ENCODE measurements at regions not wholly inside any gene's neighbourhood (a gene's known extent, or its start where the extent isn't known, plus 50 kb on each side); places are given as distances from the start of the nearest gene placed in this dataset.

DNA sequence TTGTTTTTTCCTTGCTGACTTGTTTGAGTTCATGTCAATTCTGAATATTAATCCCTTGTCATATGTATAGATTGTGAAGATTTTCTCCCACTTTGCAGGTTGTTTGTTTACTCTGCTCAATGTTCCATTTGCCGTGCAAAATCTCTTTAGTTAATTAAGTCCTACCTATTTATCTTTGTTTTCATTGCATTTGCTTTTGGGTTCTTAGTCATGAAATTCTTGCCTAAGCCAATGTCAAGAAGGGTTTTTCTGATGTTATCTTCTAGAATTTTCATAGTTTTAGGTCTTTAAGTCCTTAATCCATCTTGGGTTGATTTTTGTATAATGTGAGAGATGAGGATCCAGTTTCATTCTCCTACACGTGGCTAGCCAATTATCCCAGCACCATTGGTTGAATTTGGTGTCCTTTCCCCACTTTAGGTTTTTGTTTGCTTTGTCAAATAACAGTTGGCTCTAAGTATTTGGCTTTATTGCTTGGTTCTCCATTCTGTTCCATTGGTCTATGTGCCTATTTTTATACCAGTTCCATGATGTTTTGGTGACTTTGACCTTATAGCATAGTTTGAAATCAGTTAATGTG is 163.1 kb upstream of the PGR start:
- Histone ChIP-seq H3K36me3 (ENCODE audit: low read depth) (no peaks in the 10 kb centered on the region), H3K9me3 (ENCODE audit: severe bottlenecking) (no peaks in the 10 kb centered on the region), H3K27me3 (ENCODE audit: insufficient read depth, poor library complexity, severe bottlenecking) (no peaks in the 10 kb centered on the region), H3K27ac (ENCODE audit: poor library complexity, severe bottlenecking) (no peak overlapping the region), H3K4me3 (ENCODE audit: severe bottlenecking) (no peak overlapping the region), H3K4me1 (ENCODE audit: insufficient read depth, poor library complexity, severe bottlenecking) (no peaks in the 10 kb centered on the region)
- no peak for ATAC-seq (ENCODE audit: low read depth)
- DNase-seq (ENCODE audit: low spot score): no peak
- TF ChIP-seq, protein P1, sequence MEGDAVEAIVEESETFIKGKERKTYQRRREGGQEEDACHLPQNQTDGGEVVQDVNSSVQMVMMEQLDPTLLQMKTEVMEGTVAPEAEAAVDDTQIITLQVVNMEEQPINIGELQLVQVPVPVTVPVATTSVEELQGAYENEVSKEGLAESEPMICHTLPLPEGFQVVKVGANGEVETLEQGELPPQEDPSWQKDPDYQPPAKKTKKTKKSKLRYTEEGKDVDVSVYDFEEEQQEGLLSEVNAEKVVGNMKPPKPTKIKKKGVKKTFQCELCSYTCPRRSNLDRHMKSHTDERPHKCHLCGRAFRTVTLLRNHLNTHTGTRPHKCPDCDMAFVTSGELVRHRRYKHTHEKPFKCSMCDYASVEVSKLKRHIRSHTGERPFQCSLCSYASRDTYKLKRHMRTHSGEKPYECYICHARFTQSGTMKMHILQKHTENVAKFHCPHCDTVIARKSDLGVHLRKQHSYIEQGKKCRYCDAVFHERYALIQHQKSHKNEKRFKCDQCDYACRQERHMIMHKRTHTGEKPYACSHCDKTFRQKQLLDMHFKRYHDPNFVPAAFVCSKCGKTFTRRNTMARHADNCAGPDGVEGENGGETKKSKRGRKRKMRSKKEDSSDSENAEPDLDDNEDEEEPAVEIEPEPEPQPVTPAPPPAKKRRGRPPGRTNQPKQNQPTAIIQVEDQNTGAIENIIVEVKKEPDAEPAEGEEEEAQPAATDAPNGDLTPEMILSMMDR (IDR thresholded peaks at IDR 0.05; ENCODE audit: poor library complexity, severe bottlenecking): no peak

DNA sequence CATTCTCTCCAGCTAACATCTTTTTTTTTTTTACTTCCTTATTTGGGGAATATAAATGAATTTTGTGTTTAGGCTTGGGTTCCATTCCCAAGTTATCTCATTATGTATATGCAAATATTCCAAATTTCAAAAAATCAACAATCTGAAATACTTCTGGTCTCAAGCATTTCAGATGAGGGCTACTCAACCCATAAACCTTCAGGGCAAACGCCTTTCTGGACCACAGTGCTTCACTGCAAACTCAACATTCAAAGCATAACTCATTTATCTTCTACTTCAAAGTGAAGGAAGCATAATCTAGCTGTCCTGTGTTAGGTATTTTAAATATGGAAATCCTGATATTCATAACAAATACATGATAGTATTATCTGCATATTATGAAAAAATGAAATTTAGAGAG is 161.7 kb upstream of the PGR start:
- Histone ChIP-seq H3K27ac (ENCODE audit: poor library complexity, severe bottlenecking) (no peak overlapping the region), H3K27me3 (ENCODE audit: insufficient read depth, poor library complexity, severe bottlenecking) (no peaks in the 10 kb centered on the region), H3K9me3 (ENCODE audit: severe bottlenecking) (no peaks in the 10 kb centered on the region), H3K4me1 (ENCODE audit: insufficient read depth, poor library complexity, severe bottlenecking) (no peaks in the 10 kb centered on the region), H3K4me3 (ENCODE audit: severe bottlenecking) (no peak overlapping the region), H3K36me3 (ENCODE audit: low read depth) (no peaks in the 10 kb centered on the region)
- DNase-seq (ENCODE audit: low spot score) (no peak), ATAC-seq (ENCODE audit: low read depth) (no peak)
- TF ChIP-seq, protein P1 (IDR thresholded peaks at IDR 0.05; ENCODE audit: poor library complexity, severe bottlenecking): no peak

DNA sequence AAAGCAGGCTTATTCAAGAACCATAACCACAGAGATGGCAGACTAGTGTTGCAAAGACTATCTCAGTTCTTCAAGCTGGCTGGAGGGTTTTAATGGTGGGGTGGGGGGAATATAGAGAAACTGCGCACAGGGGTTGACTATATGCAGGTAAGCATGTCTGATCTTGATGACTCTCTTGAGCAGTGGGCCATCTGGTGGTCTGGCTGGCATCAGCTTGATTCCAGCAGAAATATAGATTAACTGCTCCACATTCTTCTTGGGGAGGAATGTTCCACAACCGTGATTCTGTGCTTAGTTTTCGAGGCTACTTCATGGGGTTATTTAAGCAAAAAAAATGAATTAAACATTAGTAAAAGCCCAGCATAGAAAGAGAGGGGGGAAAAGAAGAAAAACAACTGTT is 158.8 kb upstream of the PGR start:
- Histone ChIP-seq H3K27ac (ENCODE audit: poor library complexity, severe bottlenecking) (no peak overlapping the region), H3K36me3 (ENCODE audit: low read depth) (no peaks in the 10 kb centered on the region), H3K4me3 (ENCODE audit: severe bottlenecking) (no peak overlapping the region), H3K9me3 (ENCODE audit: severe bottlenecking) (no peaks in the 10 kb centered on the region), H3K27me3 (ENCODE audit: insufficient read depth, poor library complexity, severe bottlenecking) (no peaks in the 10 kb centered on the region), H3K4me1 (ENCODE audit: insufficient read depth, poor library complexity, severe bottlenecking) (no peaks in the 10 kb centered on the region)
- DNase-seq (ENCODE audit: low spot score) (no peak), ATAC-seq (ENCODE audit: low read depth) (no peak)
- TF ChIP-seq, protein P1 (IDR thresholded peaks at IDR 0.05; ENCODE audit: poor library complexity, severe bottlenecking): no peak

DNA sequence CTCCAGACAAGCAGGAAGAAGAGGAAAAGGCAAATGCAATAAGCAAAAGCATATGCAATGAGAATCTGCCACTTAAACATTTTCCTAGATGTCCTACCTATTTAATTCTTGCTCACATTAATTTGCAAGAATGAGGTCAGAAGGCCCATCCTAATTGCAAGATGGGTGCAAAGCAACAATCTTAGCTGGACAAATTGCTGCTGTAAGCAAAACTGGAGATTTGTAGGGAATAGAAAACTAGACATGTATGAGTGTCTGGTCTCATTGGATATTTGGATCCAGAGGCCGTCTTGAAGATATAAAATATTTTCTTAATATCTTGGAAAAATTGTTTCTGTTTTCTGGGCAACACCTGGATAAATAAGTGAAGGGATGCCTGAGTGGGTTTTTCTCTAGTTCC is 150.1 kb upstream of the PGR start:
- no peaks in the 10 kb centered on the region for H3K36me3 ChIP-seq (ENCODE audit: low read depth)
- H3K27me3 ChIP-seq (ENCODE audit: insufficient read depth, poor library complexity, severe bottlenecking): no peaks in the 10 kb centered on the region
- TF ChIP-seq, protein P1 (IDR thresholded peaks at IDR 0.05; ENCODE audit: poor library complexity, severe bottlenecking): no peak
- no peak for DNase-seq (ENCODE audit: low spot score)
- no peaks in the 10 kb centered on the region for H3K9me3 ChIP-seq (ENCODE audit: severe bottlenecking)
- H3K4me3 ChIP-seq (ENCODE audit: severe bottlenecking): no peak overlapping the region
- no peaks in the 10 kb centered on the region for H3K4me1 ChIP-seq (ENCODE audit: insufficient read depth, poor library complexity, severe bottlenecking)
- ATAC-seq (ENCODE audit: low read depth): no peak
- no peak overlapping the region for H3K27ac ChIP-seq (ENCODE audit: poor library complexity, severe bottlenecking)

DNA sequence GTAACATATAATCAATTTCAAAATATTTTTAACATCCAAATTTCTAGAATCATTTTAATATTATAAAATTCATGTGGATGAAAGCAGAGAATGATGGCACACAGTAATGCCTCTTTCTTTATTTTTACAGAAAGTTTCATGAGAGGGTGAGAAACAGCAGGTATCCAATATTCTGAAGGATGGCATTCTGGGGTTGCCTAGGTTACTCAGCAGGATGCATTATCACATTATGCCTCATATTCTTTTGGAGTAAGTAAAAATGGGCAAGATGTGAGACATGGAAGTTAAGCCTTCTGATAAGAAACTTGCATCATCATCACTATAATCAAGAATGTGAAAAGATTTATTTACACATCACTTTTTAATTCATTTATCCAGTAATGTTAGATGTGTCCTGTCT is 148.7 kb upstream of the PGR start:
- no peaks in the 10 kb centered on the region for H3K36me3 ChIP-seq (ENCODE audit: low read depth)
- no peak overlapping the region for H3K27ac ChIP-seq (ENCODE audit: poor library complexity, severe bottlenecking)
- TF ChIP-seq, protein P1 (IDR thresholded peaks at IDR 0.05; ENCODE audit: poor library complexity, severe bottlenecking): no peak
- ATAC-seq (ENCODE audit: low read depth) (no peak), DNase-seq (ENCODE audit: low spot score) (no peak)
- no peaks in the 10 kb centered on the region for H3K4me1 ChIP-seq (ENCODE audit: insufficient read depth, poor library complexity, severe bottlenecking)
- H3K9me3 ChIP-seq (ENCODE audit: severe bottlenecking): no peaks in the 10 kb centered on the region
- no peak overlapping the region for H3K4me3 ChIP-seq (ENCODE audit: severe bottlenecking)
- H3K27me3 ChIP-seq (ENCODE audit: insufficient read depth, poor library complexity, severe bottlenecking): no peaks in the 10 kb centered on the region

Measured in RWPE2 (cell line).